Neuronal stem cell (in vitro differentiated cells): ENCODE measurements at regions not wholly inside any gene's neighbourhood (a gene's known extent, or its start where the extent isn't known, plus 50 kb on each side); places are given as distances from the start of the nearest gene placed in this dataset.

Experiments
- DNase-seq: peaks from one replicate; pipeline ENCODE4 v3.0.0-alpha.2; 2013; ENCODE audit warnings: low spot score
- H2AFZ ChIP-seq: one replicate; pipeline ENCODE4 v1.6.1; 2013; ENCODE audit warnings: mild to moderate bottlenecking, low read length, inconsistent platforms
- H2AK5ac ChIP-seq: 2 replicates; pipeline ENCODE4 v1.6.1; 2013; ENCODE audit warnings: low read depth, mild to moderate bottlenecking, inconsistent platforms, low read length, moderate library complexity, mixed read lengths
- H2BK120ac ChIP-seq: 2 replicates; pipeline ENCODE4 v1.6.1; 2013; ENCODE audit warnings: low read depth, mild to moderate bottlenecking, inconsistent platforms, low read length, moderate library complexity, mixed read lengths
- H2BK12ac ChIP-seq: one replicate; pipeline ENCODE4 v1.6.1; 2013; ENCODE audit warnings: low read length, inconsistent platforms
- H2BK15ac ChIP-seq: 2 replicates; pipeline ENCODE4 v1.6.1; 2013; ENCODE audit warnings: mild to moderate bottlenecking, low read length, inconsistent platforms, mixed read lengths
- H2BK5ac ChIP-seq: one replicate; pipeline ENCODE4 v1.6.1; 2013; ENCODE audit warnings: inconsistent platforms, mild to moderate bottlenecking, low read length, moderate library complexity
- H3K14ac ChIP-seq: one replicate; pipeline ENCODE4 v1.6.1; 2013; ENCODE audit warnings: low read length, inconsistent platforms
- H3K18ac ChIP-seq: 2 replicates; pipeline ENCODE4 v1.6.1; 2013; ENCODE audit warnings: low read length, inconsistent platforms
- H3K23ac ChIP-seq: 2 replicates; pipeline ENCODE4 v1.6.1; 2013; ENCODE audit warnings: low read depth, mild to moderate bottlenecking, mixed read lengths, low read length, inconsistent platforms; ENCODE audit not compliant: poor library complexity
- H3K27ac ChIP-seq: replicated peaks from 3 replicates; pipeline ENCODE4 v1.5.1; 2013; ENCODE audit warnings: low read length, inconsistent platforms
- H3K27me3 ChIP-seq, 3 experiments: 2 replicates each; pipeline ENCODE4 v1.6.1; 2013; ENCODE audit warnings: low read length in 3 of 3, mild to moderate bottlenecking in 2 of 3, inconsistent platforms in 1 of 3, low read depth in 1 of 3, mixed read lengths in 1 of 3, moderate library complexity in 1 of 3; ENCODE audit not compliant: control insufficient read depth in 3 of 3, insufficient read depth in 3 of 3
- H3K36me3 ChIP-seq, 2 donors: replicated peaks in 1 of 2; 2 replicates each; pipeline ENCODE4 v1.6.1; 2013; ENCODE audit warnings: low read length in 2 of 2; ENCODE audit not compliant: control insufficient read depth in 2 of 2, insufficient read depth in 2 of 2
- H3K4ac ChIP-seq: 2 replicates; pipeline ENCODE4 v1.6.1; 2013; ENCODE audit warnings: inconsistent platforms, mild to moderate bottlenecking, low read length, moderate library complexity
- H3K4me1 ChIP-seq, 2 donors: 1 replicate in 1 of 2; 2 replicates in 1 of 2; pipeline ENCODE4 v1.6.1; 2013; ENCODE audit warnings: low read length in 2 of 2, low read depth in 1 of 2; ENCODE audit not compliant: control insufficient read depth in 2 of 2, insufficient read depth in 1 of 2
- H3K4me2 ChIP-seq: one replicate; pipeline ENCODE4 v1.6.1; 2013; ENCODE audit warnings: mild to moderate bottlenecking, low read length, inconsistent platforms; ENCODE audit not compliant: insufficient read depth, poor library complexity, severe bottlenecking
- H3K4me3 ChIP-seq, 2 donors: 2 replicates each; pipeline ENCODE4 v1.5.1; 2013; ENCODE audit warnings: low read length in 2 of 2, mild to moderate bottlenecking in 2 of 2, inconsistent platforms in 1 of 2, moderate library complexity in 1 of 2
- H3K79me1 ChIP-seq: one replicate; pipeline ENCODE4 v1.6.1; 2013; ENCODE audit warnings: low read depth, mild to moderate bottlenecking, inconsistent platforms, low read length, moderate library complexity
- H3K9ac ChIP-seq: one replicate; pipeline ENCODE4 v1.6.1; 2013; ENCODE audit warnings: mild to moderate bottlenecking, low read depth, low read length, inconsistent platforms; ENCODE audit not compliant: poor library complexity
- H3K9me3 ChIP-seq, 2 donors: replicated peaks in 1 of 2; 2 replicates each; pipeline versions ENCODE3 to v1.6.1; 2013; ENCODE audit warnings: low read length in 2 of 2, mild to moderate bottlenecking in 2 of 2, inconsistent platforms in 1 of 2, low read depth in 1 of 2, mixed read lengths in 1 of 2, moderate library complexity in 1 of 2; ENCODE audit not compliant: control insufficient read depth in 2 of 2, insufficient read depth in 1 of 2
- H4K8ac ChIP-seq: one replicate; pipeline ENCODE4 v1.6.1; 2013; ENCODE audit warnings: low read depth, mild to moderate bottlenecking, inconsistent platforms, low read length, moderate library complexity
- H4K91ac ChIP-seq: one replicate; pipeline ENCODE4 v1.6.1; 2013; ENCODE audit warnings: low read length, low read depth, mild to moderate bottlenecking, inconsistent platforms; ENCODE audit not compliant: poor library complexity
- WGBS, 2 donors: extraction: QIAGEN DNeasy Blood & Tissue Kit; methylation state at CpG; one replicate each; pipeline ENCODE4 v1.1.7; 2013; ENCODE audit warnings: missing lambda C conversion rate in 2 of 2, mixed read lengths in 1 of 2; ENCODE audit not compliant: insufficient read length in 2 of 2, insufficient replicate concordance in 1 of 2; ENCODE audit errors: extremely low coverage in 2 of 2; 5-methylcytosine and 5-hydroxymethylcytosine counted together

GRCh38 chr14:42555365-42555764 lies 948.7 kb downstream of the LRFN5 start:
- no CpG with 5 or more reads among the region's 2 CpGs for WGBS, 2 donors
- no peak overlapping the region for H3K4ac ChIP-seq

GRCh38 chr14:42554091-42554490 lies 947.4 kb downstream of the LRFN5 start:
- no peak for DNase-seq
- no peaks in the 10 kb centered on the region for H3K4me1 ChIP-seq
- H3K4me3 ChIP-seq, result no peak overlapping the region
- no CpG with 5 or more reads among the region's 2 CpGs for WGBS, 2 donors
- no peak overlapping the region for H3K23ac ChIP-seq
- H3K9me3 ChIP-seq, result no peaks in the 10 kb centered on the region
- no peak overlapping the region for H2BK15ac ChIP-seq
- H4K8ac ChIP-seq, result no peak overlapping the region
- H3K14ac ChIP-seq, result no peak overlapping the region
- H2BK12ac ChIP-seq, result no peak overlapping the region
- no peaks in the 10 kb centered on the region for H3K27me3 ChIP-seq
- H2BK120ac ChIP-seq, result no peak overlapping the region
- H3K36me3 ChIP-seq, result no peaks in the 10 kb centered on the region
- H3K9ac ChIP-seq, result no peak overlapping the region
- H3K4ac ChIP-seq, result no peak overlapping the region
- H2AFZ ChIP-seq, result no peak overlapping the region
- no peak overlapping the region for H3K27ac ChIP-seq
- no peak overlapping the region for H4K91ac ChIP-seq
- no peak overlapping the region for H3K4me2 ChIP-seq
- H2BK5ac ChIP-seq, result no peak overlapping the region
- no peaks in the 10 kb centered on the region for H3K79me1 ChIP-seq
- H3K18ac ChIP-seq, result no peak overlapping the region
- no peak overlapping the region for H2AK5ac ChIP-seq

More at GRCh38 chr14:42555365-42555764, 948.7 kb downstream of the LRFN5 start:
- no peak overlapping the region for H2BK5ac ChIP-seq
- no peak overlapping the region for H3K14ac ChIP-seq
- no peak overlapping the region for H3K4me3 ChIP-seq
- no peaks in the 10 kb centered on the region for H3K27me3 ChIP-seq
- H4K91ac ChIP-seq, result no peak overlapping the region
- no peak overlapping the region for H2AFZ ChIP-seq
- H2BK120ac ChIP-seq, result no peak overlapping the region
- H3K27ac ChIP-seq, result no peak overlapping the region
- no peaks in the 10 kb centered on the region for H3K36me3 ChIP-seq
- no peak overlapping the region for H2BK12ac ChIP-seq
- H3K79me1 ChIP-seq, result no peaks in the 10 kb centered on the region
- no peak overlapping the region for H3K4me2 ChIP-seq
- no peaks in the 10 kb centered on the region for H3K4me1 ChIP-seq
- DNase-seq, result no peak
- H4K8ac ChIP-seq, result no peak overlapping the region
- no peak overlapping the region for H2AK5ac ChIP-seq
- H2BK15ac ChIP-seq, result no peak overlapping the region
- no peak overlapping the region for H3K9ac ChIP-seq
- no peaks in the 10 kb centered on the region for H3K9me3 ChIP-seq
- H3K23ac ChIP-seq, result no peak overlapping the region
- H3K18ac ChIP-seq, result no peak overlapping the region

GRCh38 chr14:42550310-42550709 lies 943.6 kb downstream of the LRFN5 start:
- Histone ChIP-seq H3K27ac (no peak overlapping the region), H3K4me1 (no peaks in the 10 kb centered on the region), H3K4me3 (no peak overlapping the region), H2BK120ac (no peak overlapping the region), H3K14ac (no peak overlapping the region), H4K8ac (no peak overlapping the region), H4K91ac (no peak overlapping the region), H2BK15ac (no peak overlapping the region), H3K27me3 (no peaks in the 10 kb centered on the region), H3K9me3 (no peaks in the 10 kb centered on the region), H2BK5ac (no peak overlapping the region), H2AK5ac (no peak overlapping the region), H3K4me2 (no peak overlapping the region), H2BK12ac (no peak overlapping the region), H3K18ac (no peak overlapping the region), H3K79me1 (no peaks in the 10 kb centered on the region), H3K36me3 (no peaks in the 10 kb centered on the region), H3K23ac (no peak overlapping the region), H3K9ac (no peak overlapping the region), H2AFZ (no peak overlapping the region), H3K4ac (no peak overlapping the region)
- DNase-seq, result no peak

- Histone ChIP-seq H3K18ac (peak overlapping the region; percentile 38), H3K23ac (no peak overlapping the region), H3K4me2 (no peak overlapping the region), H3K9ac (no peak overlapping the region), H2BK120ac (no peak overlapping the region), H3K27ac (no peak overlapping the region), H2BK15ac (no peak overlapping the region), H3K4me3 (no peak overlapping the region), H3K79me1 (no peaks in the 10 kb centered on the region), H3K4me1 (no peaks in the 10 kb centered on the region), H4K8ac (no peak overlapping the region), H2BK5ac (no peak overlapping the region), H3K36me3 (no peaks in the 10 kb centered on the region), H2BK12ac (no peak overlapping the region), H2AFZ (no peak overlapping the region), H3K14ac (no peak overlapping the region), H3K27me3 (no peaks in the 10 kb centered on the region), H3K9me3 (no peaks in the 10 kb centered on the region), H4K91ac (no peak overlapping the region), H2AK5ac (no peak overlapping the region), H3K4ac (no peak overlapping the region)
- no peak for DNase-seq
Observed at GRCh38 chr14:42548349-42548748, 941.7 kb downstream of the LRFN5 start.
